ENCODE measurements at regions not wholly inside any gene's neighbourhood (a gene's known extent, or its start where the extent isn't known, plus 50 kb on each side); places are given as distances from the start of the nearest gene placed in this dataset.

DNA sequence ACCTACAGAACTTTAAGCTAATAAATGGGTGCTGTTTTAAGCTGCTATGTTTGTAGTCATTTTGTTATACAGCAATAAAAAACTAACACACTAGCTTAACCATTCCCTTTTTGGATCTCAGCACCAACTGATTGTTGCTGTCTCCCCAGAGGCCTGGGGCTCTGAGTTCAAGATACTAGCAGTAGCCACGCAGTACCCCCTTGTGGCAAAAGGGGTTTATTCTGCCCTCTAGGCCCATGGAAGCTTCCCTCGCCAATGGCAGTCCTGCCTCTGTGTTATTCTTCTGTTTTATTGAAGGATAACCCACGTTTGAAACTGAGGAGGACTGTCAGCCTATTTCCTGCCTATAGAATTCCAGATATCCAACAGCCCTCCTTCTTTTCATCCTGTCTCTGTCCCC is 455.3 kb upstream of the ATP2B1 start:
- Histone ChIP-seq H3K27me3 (ENCODE audit: insufficient read depth, low read length) (no peaks in the 10 kb centered on the region), H3K4me3 (ENCODE audit: low read length) (no peak overlapping the region), H3K9me3 (ENCODE audit: low read length) (peaks cover 2% of the 10 kb centered on the region), H3K36me3 (ENCODE audit: insufficient read depth, low read length) (no peaks in the 10 kb centered on the region), H2AFZ (ENCODE audit: low read depth, low read length) (no peak overlapping the region), H3K4me1 (ENCODE audit: insufficient read depth, low read length) (peaks cover 6% of the 10 kb centered on the region)

DNA sequence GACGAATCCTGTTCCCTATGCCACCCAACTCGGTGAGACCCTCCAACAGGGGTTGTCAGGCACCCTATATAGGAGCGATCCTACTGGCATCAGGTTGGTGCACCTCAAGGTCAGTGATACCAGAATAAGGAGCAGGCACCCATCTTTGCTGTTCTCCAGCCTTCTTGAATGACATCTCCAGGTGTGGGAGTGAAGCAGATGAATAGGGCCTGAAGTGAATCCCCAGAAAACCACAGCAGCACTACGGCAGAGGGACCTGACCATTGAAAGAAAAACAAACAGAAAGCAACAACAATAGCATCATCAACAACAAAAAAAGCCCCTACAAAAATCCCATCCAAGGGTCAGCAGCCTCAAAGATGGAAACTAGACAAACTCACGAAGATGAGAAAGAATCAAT is 445.2 kb upstream of the ATP2B1 start:
- Histone ChIP-seq H3K36me3 (ENCODE audit: insufficient read depth, low read length) (no peaks in the 10 kb centered on the region), H3K27me3 (ENCODE audit: insufficient read depth, low read length) (no peaks in the 10 kb centered on the region), H2AFZ (ENCODE audit: low read depth, low read length) (no peak overlapping the region), H3K9me3 (ENCODE audit: low read length) (no peaks in the 10 kb centered on the region), H3K4me1 (ENCODE audit: insufficient read depth, low read length) (peaks cover 2% of the 10 kb centered on the region), H3K4me3 (ENCODE audit: low read length) (no peak overlapping the region)

DNA sequence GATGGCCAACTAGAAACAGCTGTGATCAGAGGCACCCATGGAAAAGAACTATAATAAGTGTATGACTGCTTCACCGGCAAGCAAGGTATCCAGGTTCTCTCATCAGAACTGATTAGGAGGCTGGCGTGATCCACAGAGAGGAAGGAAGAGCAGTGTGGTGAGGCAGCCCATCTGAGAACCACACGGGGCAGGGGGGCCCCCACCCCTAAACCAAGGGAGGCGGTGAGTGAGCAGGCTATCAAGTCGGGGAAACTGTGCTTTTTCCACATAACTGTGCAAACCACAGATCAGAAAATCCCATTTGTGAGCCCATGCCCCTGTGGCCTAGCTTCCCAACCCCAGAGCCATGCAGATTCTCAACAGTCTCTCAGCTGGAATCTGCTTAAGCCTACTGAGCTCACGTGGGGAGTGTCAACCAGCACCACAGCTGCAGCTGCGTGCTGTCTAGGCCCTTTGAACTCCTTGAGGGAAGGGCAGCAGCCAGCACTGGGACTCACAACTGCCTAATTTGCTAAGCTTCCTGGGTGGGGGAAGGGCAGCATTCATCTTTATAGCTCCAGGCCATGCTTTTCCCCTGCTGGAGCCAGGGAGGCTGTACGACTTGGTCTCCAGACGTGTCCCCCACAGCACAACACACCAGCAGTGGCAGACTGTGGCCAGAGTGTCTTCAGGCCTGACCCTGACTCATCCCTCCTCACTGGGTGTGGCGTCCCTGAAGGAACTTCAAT is 444.4 kb upstream of the ATP2B1 start:
- H3K9me3 ChIP-seq (ENCODE audit: low read length), result no peaks in the 10 kb centered on the region
- no peak overlapping the region for H2AFZ ChIP-seq (ENCODE audit: low read depth, low read length)
- H3K27me3 ChIP-seq (ENCODE audit: insufficient read depth, low read length), result no peaks in the 10 kb centered on the region
- H3K36me3 ChIP-seq (ENCODE audit: insufficient read depth, low read length), result no peaks in the 10 kb centered on the region
- peaks cover 2% of the 10 kb centered on the region for H3K4me1 ChIP-seq (ENCODE audit: insufficient read depth, low read length)
- no peak overlapping the region for H3K4me3 ChIP-seq (ENCODE audit: low read length)

DNA sequence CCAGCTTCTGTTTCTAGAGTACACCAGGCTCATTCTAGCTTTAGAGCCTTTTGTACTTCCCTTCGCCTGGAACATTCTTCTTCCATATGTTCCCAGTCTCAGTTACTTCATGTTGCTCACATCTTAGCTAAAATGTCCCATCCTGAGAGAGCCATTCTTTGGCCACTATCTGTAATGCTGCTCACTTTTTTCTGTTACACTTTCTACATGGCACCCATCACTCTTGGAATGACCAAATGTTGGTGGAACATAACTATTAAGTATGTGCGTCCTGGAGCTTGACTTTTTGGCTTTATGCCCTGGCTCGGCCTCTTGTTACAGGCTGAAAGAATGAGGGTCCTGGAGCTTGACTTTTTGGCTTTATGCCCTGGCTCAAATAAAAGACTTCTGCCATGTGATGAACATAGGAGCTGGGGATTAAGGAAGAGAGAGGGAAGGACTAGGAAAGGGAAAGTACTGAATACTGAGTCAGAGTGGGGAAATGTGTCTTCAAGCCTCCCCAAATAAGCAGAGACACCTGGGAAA is 442.9 kb upstream of the ATP2B1 start:
- H2AFZ ChIP-seq (ENCODE audit: low read depth, low read length), result no peak overlapping the region
- H3K4me3 ChIP-seq (ENCODE audit: low read length), result no peak overlapping the region
- H3K9me3 ChIP-seq (ENCODE audit: low read length), result no peaks in the 10 kb centered on the region
- no peaks in the 10 kb centered on the region for H3K27me3 ChIP-seq (ENCODE audit: insufficient read depth, low read length)
- peaks cover 2% of the 10 kb centered on the region for H3K4me1 ChIP-seq (ENCODE audit: insufficient read depth, low read length)
- H3K36me3 ChIP-seq (ENCODE audit: insufficient read depth, low read length), result no peaks in the 10 kb centered on the region

DNA sequence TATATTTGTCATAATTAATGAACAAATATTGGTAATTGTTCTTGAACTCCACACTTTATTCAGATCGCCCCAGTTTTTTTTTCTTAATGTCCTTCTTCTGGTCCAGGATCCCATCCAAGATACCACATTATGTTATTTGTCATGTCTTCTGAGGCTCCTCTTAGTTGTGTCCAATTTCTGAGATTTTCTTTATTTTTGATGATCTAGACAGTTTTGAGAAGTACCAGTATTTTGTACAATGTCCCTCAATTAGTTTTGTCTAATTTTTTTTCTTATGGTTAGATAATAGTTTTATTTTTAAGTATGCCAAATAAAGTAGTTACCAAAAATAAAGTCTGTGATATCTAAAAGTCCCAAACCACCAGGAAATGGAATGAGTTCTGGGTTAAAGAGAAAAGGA is 440.8 kb upstream of the ATP2B1 start:
- Histone ChIP-seq H3K4me3 (ENCODE audit: low read length) (no peak overlapping the region), H3K27me3 (ENCODE audit: insufficient read depth, low read length) (no peaks in the 10 kb centered on the region), H3K4me1 (ENCODE audit: insufficient read depth, low read length) (peaks cover 2% of the 10 kb centered on the region), H3K9me3 (ENCODE audit: low read length) (no peaks in the 10 kb centered on the region), H2AFZ (ENCODE audit: low read depth, low read length) (no peak overlapping the region), H3K36me3 (ENCODE audit: insufficient read depth, low read length) (no peaks in the 10 kb centered on the region)

DNA sequence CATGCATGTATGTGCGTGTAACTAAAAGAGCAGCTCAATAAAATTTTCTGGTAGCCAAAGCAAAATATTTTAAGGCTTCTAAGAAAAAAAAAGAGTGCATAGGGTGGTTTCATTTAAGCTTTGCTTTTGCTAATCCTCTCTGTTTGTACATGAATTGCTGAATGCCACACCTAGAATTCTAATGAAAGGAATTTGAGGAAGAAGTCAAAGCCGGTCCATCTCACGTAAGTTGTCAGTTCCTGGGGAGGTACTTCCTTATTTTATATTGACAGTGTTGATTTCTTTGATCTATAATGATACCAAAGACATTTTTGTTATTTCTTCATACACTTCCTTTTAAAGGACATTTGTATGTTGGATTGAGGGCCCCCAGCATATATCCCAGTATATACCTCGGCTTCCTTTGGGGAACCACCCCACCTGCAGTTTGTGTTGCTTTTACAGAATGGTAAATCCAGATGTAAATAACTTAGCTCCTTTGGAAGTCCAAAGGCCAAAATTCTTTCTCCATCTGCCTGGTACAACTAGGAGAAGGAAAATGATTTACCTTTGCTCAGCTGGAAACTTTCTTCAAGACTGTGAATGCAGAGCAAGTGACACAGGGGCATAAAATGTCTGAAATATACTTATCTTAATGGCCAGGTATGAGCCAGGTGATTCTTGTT is 420.9 kb upstream of the ATP2B1 start:
- Histone ChIP-seq H3K4me1 (ENCODE audit: insufficient read depth, low read length) (no peaks in the 10 kb centered on the region), H3K36me3 (ENCODE audit: insufficient read depth, low read length) (no peaks in the 10 kb centered on the region), H2AFZ (ENCODE audit: low read depth, low read length) (no peak overlapping the region), H3K4me3 (ENCODE audit: low read length) (no peak overlapping the region), H3K9me3 (ENCODE audit: low read length) (no peaks in the 10 kb centered on the region), H3K27me3 (ENCODE audit: insufficient read depth, low read length) (no peaks in the 10 kb centered on the region)

DNA sequence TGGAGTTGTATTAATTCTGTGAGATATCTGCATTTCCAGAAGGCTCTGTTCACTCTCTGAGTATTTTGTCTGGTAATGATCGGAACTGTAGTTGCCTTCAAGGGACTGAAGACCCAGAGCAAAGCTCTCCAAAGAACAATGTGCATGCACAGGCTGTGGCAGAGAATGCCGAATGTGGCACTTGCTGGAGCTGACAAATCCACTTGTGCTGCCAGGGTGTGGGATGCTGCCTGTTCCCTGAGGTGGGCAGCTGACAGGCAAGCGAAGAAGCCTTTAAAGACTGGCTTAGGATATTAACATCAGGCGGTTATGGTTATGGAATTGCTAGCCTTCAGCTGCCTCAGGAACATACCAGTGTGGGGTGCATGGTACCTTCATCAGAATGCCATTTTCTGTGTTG is 419.9 kb upstream of the ATP2B1 start:
- Histone ChIP-seq H3K4me1 (ENCODE audit: insufficient read depth, low read length) (no peaks in the 10 kb centered on the region), H2AFZ (ENCODE audit: low read depth, low read length) (no peak overlapping the region), H3K27me3 (ENCODE audit: insufficient read depth, low read length) (no peaks in the 10 kb centered on the region), H3K4me3 (ENCODE audit: low read length) (no peak overlapping the region), H3K9me3 (ENCODE audit: low read length) (no peaks in the 10 kb centered on the region), H3K36me3 (ENCODE audit: insufficient read depth, low read length) (no peaks in the 10 kb centered on the region)

DNA sequence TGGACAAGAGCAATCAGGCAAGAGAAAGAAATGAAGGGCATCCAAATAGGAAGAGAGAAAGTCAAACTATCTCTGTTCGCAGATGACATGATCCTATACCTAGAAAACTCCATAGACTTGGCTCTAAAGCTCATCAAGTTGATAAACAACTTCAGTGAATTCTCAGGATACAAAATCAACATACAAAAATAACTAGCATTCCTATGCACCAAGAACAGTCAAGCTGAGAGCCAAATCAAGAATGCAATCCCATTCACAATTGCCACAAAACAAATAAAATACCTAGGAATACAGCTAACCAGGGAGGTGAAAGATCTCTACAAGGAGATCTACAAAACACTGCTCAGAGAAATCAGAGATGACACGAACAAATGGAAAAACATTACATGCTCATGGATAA is 417.5 kb upstream of the ATP2B1 start:
- no peaks in the 10 kb centered on the region for H3K27me3 ChIP-seq (ENCODE audit: insufficient read depth, low read length)
- H3K36me3 ChIP-seq (ENCODE audit: insufficient read depth, low read length), result no peaks in the 10 kb centered on the region
- no peaks in the 10 kb centered on the region for H3K4me1 ChIP-seq (ENCODE audit: insufficient read depth, low read length)
- H3K9me3 ChIP-seq (ENCODE audit: low read length), result peaks cover 3% of the 10 kb centered on the region
- no peak overlapping the region for H2AFZ ChIP-seq (ENCODE audit: low read depth, low read length)
- no peak overlapping the region for H3K4me3 ChIP-seq (ENCODE audit: low read length)

DNA sequence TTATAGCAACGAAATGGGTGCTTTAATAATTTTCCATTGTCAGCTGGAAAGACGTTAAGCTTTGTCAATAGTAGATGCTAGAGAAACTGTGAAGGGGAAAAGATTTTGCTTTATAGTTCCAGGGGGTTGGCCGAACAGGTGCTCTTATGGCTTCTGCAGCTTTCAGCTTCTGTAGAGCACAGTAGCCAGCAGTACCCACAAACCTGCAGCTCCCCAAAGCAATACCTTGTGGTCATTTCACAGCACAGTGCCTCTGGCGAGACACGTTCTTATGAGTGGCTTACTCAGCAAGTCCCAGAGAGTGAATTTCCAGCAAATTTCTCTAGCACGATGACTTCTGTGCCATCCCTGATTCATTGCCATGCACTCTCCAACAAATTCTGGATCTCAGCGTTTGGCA is 416.3 kb upstream of the ATP2B1 start:
- H3K27me3 ChIP-seq (ENCODE audit: insufficient read depth, low read length), result no peaks in the 10 kb centered on the region
- no peaks in the 10 kb centered on the region for H3K4me1 ChIP-seq (ENCODE audit: insufficient read depth, low read length)
- H3K36me3 ChIP-seq (ENCODE audit: insufficient read depth, low read length), result no peaks in the 10 kb centered on the region
- H2AFZ ChIP-seq (ENCODE audit: low read depth, low read length), result no peak overlapping the region
- peaks cover 3% of the 10 kb centered on the region for H3K9me3 ChIP-seq (ENCODE audit: low read length)
- no peak overlapping the region for H3K4me3 ChIP-seq (ENCODE audit: low read length)

DNA sequence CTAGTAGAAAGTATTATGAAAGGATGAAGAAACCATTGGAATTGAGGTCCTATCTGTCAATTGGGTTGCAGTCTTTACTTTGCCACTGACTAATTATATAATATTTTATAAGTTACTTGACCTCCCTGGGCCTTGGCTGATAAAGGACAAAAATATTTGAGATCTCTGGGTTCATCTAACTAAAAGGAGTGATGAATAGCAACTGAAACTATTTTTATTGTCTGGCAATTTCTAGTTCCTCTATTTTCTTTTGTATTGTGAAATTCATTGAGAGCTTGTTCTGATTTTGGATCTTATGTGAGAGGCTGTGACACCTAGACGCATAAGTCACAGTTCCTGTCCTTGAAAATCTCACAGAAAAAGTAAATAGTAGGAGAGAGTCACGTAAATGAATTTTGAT is 415.7 kb upstream of the ATP2B1 start:
- H3K27me3 ChIP-seq (ENCODE audit: insufficient read depth, low read length), result no peaks in the 10 kb centered on the region
- no peak overlapping the region for H2AFZ ChIP-seq (ENCODE audit: low read depth, low read length)
- no peaks in the 10 kb centered on the region for H3K36me3 ChIP-seq (ENCODE audit: insufficient read depth, low read length)
- H3K4me1 ChIP-seq (ENCODE audit: insufficient read depth, low read length), result no peaks in the 10 kb centered on the region
- H3K9me3 ChIP-seq (ENCODE audit: low read length), result peaks cover 3% of the 10 kb centered on the region
- H3K4me3 ChIP-seq (ENCODE audit: low read length), result no peak overlapping the region

DNA sequence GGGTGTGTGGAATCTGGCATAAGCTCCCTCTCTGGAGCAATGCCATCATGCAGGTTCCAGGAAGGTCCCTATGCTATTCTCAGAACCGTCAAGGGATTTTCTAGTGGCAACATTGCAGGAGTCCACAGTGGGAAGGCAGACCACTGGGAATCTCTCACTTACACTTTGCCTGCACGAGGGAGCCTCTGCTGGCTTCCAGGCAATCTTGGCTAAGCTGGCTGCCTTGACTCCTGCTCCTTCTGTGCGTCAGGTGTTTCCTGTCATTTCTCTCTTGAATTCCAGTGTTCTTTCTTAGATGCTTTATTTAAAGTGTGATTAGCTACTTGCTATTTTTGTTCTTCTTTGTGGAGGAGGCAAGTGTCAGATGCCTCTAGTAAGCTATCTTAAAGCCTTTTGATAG is 414.0 kb upstream of the ATP2B1 start:
- no peaks in the 10 kb centered on the region for H3K36me3 ChIP-seq (ENCODE audit: insufficient read depth, low read length)
- H3K4me1 ChIP-seq (ENCODE audit: insufficient read depth, low read length), result no peaks in the 10 kb centered on the region
- no peak overlapping the region for H2AFZ ChIP-seq (ENCODE audit: low read depth, low read length)
- H3K9me3 ChIP-seq (ENCODE audit: low read length), result peaks cover 3% of the 10 kb centered on the region
- H3K27me3 ChIP-seq (ENCODE audit: insufficient read depth, low read length), result no peaks in the 10 kb centered on the region
- H3K4me3 ChIP-seq (ENCODE audit: low read length), result no peak overlapping the region

DNA sequence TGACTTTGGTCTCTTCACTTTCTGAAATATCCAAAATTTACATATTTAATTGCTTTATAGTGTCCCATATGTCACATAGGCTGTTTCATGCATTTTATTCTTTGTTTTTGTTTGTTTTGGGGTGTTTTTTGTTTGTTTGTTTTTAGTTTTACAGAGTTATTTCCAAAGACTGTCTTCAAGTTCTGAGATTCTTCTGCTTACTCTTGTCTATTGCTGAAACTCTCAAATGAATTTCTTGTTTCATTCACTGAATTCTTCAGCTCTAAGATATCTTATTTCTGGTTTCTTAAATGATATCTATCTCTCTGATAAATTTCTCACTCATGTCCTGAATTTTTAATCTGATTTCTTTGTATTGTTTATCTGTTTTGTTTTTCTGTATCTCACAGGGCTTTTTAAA is 412.0 kb upstream of the ATP2B1 start:
- no peaks in the 10 kb centered on the region for H3K27me3 ChIP-seq (ENCODE audit: insufficient read depth, low read length)
- no peaks in the 10 kb centered on the region for H3K4me1 ChIP-seq (ENCODE audit: insufficient read depth, low read length)

DNA sequence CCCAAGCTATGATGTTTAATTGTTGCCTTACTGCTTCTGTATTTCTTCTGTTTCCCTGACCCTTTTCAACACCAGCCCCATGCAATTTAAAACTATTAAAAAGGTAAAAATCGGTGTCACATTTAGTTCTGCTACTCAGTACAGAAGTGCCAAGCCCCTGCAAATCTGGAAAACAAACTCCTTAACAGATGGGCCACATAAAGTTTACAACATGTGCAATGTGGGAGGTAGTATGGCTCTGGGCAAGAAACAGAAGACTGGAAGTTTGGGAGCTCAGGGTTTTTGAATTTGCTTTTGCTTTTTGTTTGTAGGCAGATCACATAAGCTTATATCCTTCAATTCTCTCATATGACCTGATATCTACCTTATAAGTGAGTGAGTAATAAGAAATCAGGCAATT is 404.0 kb upstream of the ATP2B1 start:
- no peak overlapping the region for H3K4me3 ChIP-seq (ENCODE audit: low read length)
- H3K27me3 ChIP-seq (ENCODE audit: insufficient read depth, low read length), result no peaks in the 10 kb centered on the region
- H3K4me1 ChIP-seq (ENCODE audit: insufficient read depth, low read length), result no peaks in the 10 kb centered on the region
- H3K36me3 ChIP-seq (ENCODE audit: insufficient read depth, low read length), result no peaks in the 10 kb centered on the region
- H2AFZ ChIP-seq (ENCODE audit: low read depth, low read length), result no peak overlapping the region
- no peaks in the 10 kb centered on the region for H3K9me3 ChIP-seq (ENCODE audit: low read length)

More for the DNA sequence above, 412.0 kb upstream of the ATP2B1 start:
- Histone ChIP-seq H3K36me3 (ENCODE audit: insufficient read depth, low read length) (no peaks in the 10 kb centered on the region), H3K4me3 (ENCODE audit: low read length) (no peak overlapping the region), H3K9me3 (ENCODE audit: low read length) (peaks cover 3% of the 10 kb centered on the region), H2AFZ (ENCODE audit: low read depth, low read length) (no peak overlapping the region)

All from neuron (in vitro differentiated cells).